Keratinocyte (primary cell): ENCODE measurements at regions not wholly inside any gene's neighbourhood (a gene's known extent, or its start where the extent isn't known, plus 50 kb on each side); places are given as distances from the start of the nearest gene placed in this dataset.

Experiments
- EZH2 ChIP-seq: IDR thresholded peaks from one replicate; pipeline ENCODE4 v1.6.1; 2012; ENCODE audit warnings: inconsistent platforms, mild to moderate bottlenecking, low read length, moderate library complexity
- TF ChIP-seq, protein P1 (sequence below), 3 experiments: IDR thresholded peaks in 1 of 3; conservative IDR thresholded peaks in 1 of 3; optimal IDR thresholded peaks in 1 of 3; 2 replicates in 2 of 3; 3 replicates in 1 of 3; pipeline versions ENCODE3 to v1.5.1; 2011; ENCODE audit warnings: low read length in 3 of 3, mild to moderate bottlenecking in 3 of 3, moderate library complexity in 2 of 3, control low read depth in 1 of 3, inconsistent platforms in 1 of 3; ENCODE audit not compliant: insufficient read depth in 2 of 3; ENCODE audit errors: extremely low read depth in 1 of 3

GRCh38 chr2:65656160-65656718 is 223.8 kb upstream of the SPRED2 start:
- TF ChIP-seq, protein P1, sequence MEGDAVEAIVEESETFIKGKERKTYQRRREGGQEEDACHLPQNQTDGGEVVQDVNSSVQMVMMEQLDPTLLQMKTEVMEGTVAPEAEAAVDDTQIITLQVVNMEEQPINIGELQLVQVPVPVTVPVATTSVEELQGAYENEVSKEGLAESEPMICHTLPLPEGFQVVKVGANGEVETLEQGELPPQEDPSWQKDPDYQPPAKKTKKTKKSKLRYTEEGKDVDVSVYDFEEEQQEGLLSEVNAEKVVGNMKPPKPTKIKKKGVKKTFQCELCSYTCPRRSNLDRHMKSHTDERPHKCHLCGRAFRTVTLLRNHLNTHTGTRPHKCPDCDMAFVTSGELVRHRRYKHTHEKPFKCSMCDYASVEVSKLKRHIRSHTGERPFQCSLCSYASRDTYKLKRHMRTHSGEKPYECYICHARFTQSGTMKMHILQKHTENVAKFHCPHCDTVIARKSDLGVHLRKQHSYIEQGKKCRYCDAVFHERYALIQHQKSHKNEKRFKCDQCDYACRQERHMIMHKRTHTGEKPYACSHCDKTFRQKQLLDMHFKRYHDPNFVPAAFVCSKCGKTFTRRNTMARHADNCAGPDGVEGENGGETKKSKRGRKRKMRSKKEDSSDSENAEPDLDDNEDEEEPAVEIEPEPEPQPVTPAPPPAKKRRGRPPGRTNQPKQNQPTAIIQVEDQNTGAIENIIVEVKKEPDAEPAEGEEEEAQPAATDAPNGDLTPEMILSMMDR (optimal IDR thresholded peaks at IDR 0.05 in 1 of 3, IDR thresholded peaks at IDR 0.05 in 1 of 3, conservative IDR thresholded peaks at IDR 0.05 in 1 of 3; ENCODE audit: extremely low read depth in 1 of 3, insufficient read depth in 2 of 3, low read length in 3 of 3) = no peak
- TF ChIP-seq EZH2 = no peak
